ENCODE measurements at regions not wholly inside any gene's neighbourhood (a gene's known extent, or its start where the extent isn't known, plus 50 kb on each side); places are given as distances from the start of the nearest gene placed in this dataset.

- TF ChIP-seq CTCF (conservative IDR thresholded peaks at IDR 0.05; ENCODE audit: low read length) (no peak), EZH2phosphoT487 (IDR thresholded peaks at IDR 0.05; ENCODE audit: borderline replicate concordance) (no peak)
These were observed 276.8 kb downstream of the PIK3C3 start for GRCh38 chr18:42231796-42232195.
